Mucosa of descending colon (tissue), 3 donors: ENCODE measurements at regions not wholly inside any gene's neighbourhood (a gene's known extent, or its start where the extent isn't known, plus 50 kb on each side); places are given as distances from the start of the nearest gene placed in this dataset.

ENCODE experiments used
- ATAC-seq: fragments of 200-7000 bp; cut with Tn5 transposase; one replicate; pipeline ENCODE4 v1.9.1; 2020; ENCODE audit warnings: mild to moderate bottlenecking, moderate library complexity
- DNase-seq, 3 donors: peaks; one replicate each; pipeline ENCODE4 v3.0.0-alpha.2; 2020
- H3K36me3 ChIP-seq: fragments of 200-600 bp; one replicate; pipeline ENCODE4 v1.8.0; 2021; ENCODE audit warnings: low read depth, mild to moderate bottlenecking
- H3K4me1 ChIP-seq: fragments of 200-600 bp; one replicate; pipeline ENCODE4 v1.8.0; 2021; ENCODE audit warnings: low read depth, mild to moderate bottlenecking
- H3K4me3 ChIP-seq: fragments of 200-600 bp; one replicate; pipeline ENCODE4 v1.8.0; 2021; ENCODE audit warnings: mild to moderate bottlenecking
- H3K9me3 ChIP-seq: fragments of 200-600 bp; one replicate; pipeline ENCODE4 v1.8.0; 2021; ENCODE audit warnings: mild to moderate bottlenecking
- CTCF ChIP-seq: fragments of 200-600 bp; IDR thresholded peaks from one replicate; pipeline ENCODE4 v1.8.0; 2022; ENCODE audit warnings: antibody characterized with exemption, mild to moderate bottlenecking
- intact Hi-C, 2 donors: fragments of 100-400 bp; cut with DNase I in 1 of 2; cut with micrococcal nuclease in 1 of 2; formaldehyde crosslinking; loops; one replicate each; pipeline versions ENCODE4 v1.11.0 to v1.11.1; 2022; cut with DNase I, micrococcal nuclease
- donor health status: DM: no; HTN: no; CAD: no; lungs with moderate emphysema.
- donor health status: DM: no; HTN: no; CAD: no.
- donor health status: DM: no; HTN: yes; CAD: no.

GRCh38 chr7:124681946-124682345, 83.6 kb downstream of the GPR37 start:
- intact Hi-C loops = no loop called here
- DNase-seq = no peak
- no peaks in the 10 kb centered on the region for H3K4me1 ChIP-seq
- no peak overlapping the region for H3K4me3 ChIP-seq
- H3K9me3 ChIP-seq = no peaks in the 10 kb centered on the region
- no peaks in the 10 kb centered on the region for H3K36me3 ChIP-seq
- no peak for TF ChIP-seq CTCF
- no peak for ATAC-seq

- intact Hi-C loops = no loop called here
Measured at GRCh38 chr7:124680304-124680703, 85.3 kb downstream of the GPR37 start.

DNA sequence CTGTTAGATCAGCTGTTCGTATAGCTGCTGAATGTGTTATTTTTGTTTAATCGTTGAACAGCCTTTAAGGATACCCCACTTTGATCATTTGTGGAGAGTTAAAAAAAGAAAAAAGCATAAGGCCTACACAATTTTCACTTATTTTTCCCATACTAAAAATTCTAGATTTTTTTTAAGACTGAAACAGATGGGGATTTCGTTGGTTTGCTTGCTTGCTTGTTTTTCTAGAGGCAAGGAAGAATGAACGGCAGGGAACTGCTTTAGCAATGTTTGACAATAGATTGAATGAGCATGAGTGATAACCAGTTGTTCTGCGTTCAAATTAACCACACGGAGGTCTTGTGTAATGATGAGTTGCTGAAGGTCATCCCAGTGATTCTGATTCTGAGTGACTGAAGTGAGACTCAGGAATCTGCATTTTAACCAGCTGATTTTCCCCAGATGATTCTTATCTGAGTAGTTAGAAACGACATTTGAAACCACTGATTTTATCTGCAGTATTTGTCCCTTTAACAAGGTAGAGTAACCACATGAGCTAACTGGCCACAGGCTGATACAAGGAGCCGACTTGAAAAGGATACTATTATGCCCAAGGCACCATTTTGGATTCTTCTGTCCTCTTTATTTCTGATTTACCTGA, 85.9 kb downstream of the GPR37 start:
- intact Hi-C loops = no loop called here
- no peaks in the 10 kb centered on the region for H3K36me3 ChIP-seq
- H3K4me1 ChIP-seq = no peaks in the 10 kb centered on the region
- DNase-seq = no peak
- H3K9me3 ChIP-seq = no peaks in the 10 kb centered on the region
- no peak for TF ChIP-seq CTCF
- H3K4me3 ChIP-seq = no peak overlapping the region
- ATAC-seq = no peak

More at GRCh38 chr7:124680304-124680703, 85.3 kb downstream of the GPR37 start:
- Histone ChIP-seq H3K36me3 (no peaks in the 10 kb centered on the region), H3K9me3 (no peaks in the 10 kb centered on the region), H3K4me1 (no peaks in the 10 kb centered on the region), H3K4me3 (no peak overlapping the region)
- TF ChIP-seq CTCF = no peak
- DNase-seq = peak in 1 of 3 donors; percentile 18
- ATAC-seq = no peak

- Histone ChIP-seq H3K36me3 (no peaks in the 10 kb centered on the region), H3K4me1 (no peaks in the 10 kb centered on the region), H3K4me3 (no peak overlapping the region), H3K9me3 (no peaks in the 10 kb centered on the region)
- no peak for ATAC-seq
- no peak for TF ChIP-seq CTCF
- intact Hi-C loops = no loop called here
- no peak for DNase-seq
Measured at GRCh38 chr7:124679146-124679545, 86.4 kb downstream of the GPR37 start.

- Histone ChIP-seq H3K4me3 (no peak overlapping the region), H3K9me3 (no peaks in the 10 kb centered on the region), H3K36me3 (no peaks in the 10 kb centered on the region), H3K4me1 (no peaks in the 10 kb centered on the region)
- intact Hi-C loops = no loop called here
- ATAC-seq = no peak
- no peak for TF ChIP-seq CTCF
- no peak for DNase-seq
Measured at GRCh38 chr7:124674451-124674850, 91.1 kb downstream of the GPR37 start.

- no peak for TF ChIP-seq CTCF
- intact Hi-C loops = no loop called here
- DNase-seq (no peak), ATAC-seq (no peak)
- no peak overlapping the region for H3K4me3 ChIP-seq
- no peaks in the 10 kb centered on the region for H3K36me3 ChIP-seq
- no peaks in the 10 kb centered on the region for H3K4me1 ChIP-seq
- H3K9me3 ChIP-seq = no peaks in the 10 kb centered on the region
Measured at GRCh38 chr7:124672011-124672410, 93.6 kb downstream of the GPR37 start.
